H1 (cell line): ENCODE measurements at regions not wholly inside any gene's neighbourhood (a gene's known extent, or its start where the extent isn't known, plus 50 kb on each side); places are given as distances from the start of the nearest gene placed in this dataset.

Source experiments
- CHD1 ChIP-seq: IDR thresholded peaks from 2 replicates; pipeline ENCODE4 v1.6.1; 2012; ENCODE audit warnings: low read depth, low read length, improper control_type of control experiment
- CHD2 ChIP-seq: IDR thresholded peaks from 2 replicates; pipeline ENCODE4 v1.6.1; 2012; ENCODE audit warnings: low read length, improper control_type of control experiment
- CHD7 ChIP-seq: fragments of 300-600 bp; sonication (generic); IDR thresholded peaks from 2 replicates; pipeline ENCODE4 v1.7.1; 2012; ENCODE audit warnings: low read length, moderate library complexity, mild to moderate bottlenecking, inconsistent platforms; ENCODE audit not compliant: insufficient replicate concordance
- CTBP2 ChIP-seq: IDR thresholded peaks from 2 replicates; pipeline ENCODE4 v1.7.0; 2011; ENCODE audit warnings: borderline replicate concordance, mild to moderate bottlenecking, moderate library complexity, mixed read lengths, low read length; ENCODE audit not compliant: insufficient read depth, insufficient read length
- PHF8 ChIP-seq: fragments of 200-600 bp; sonication (generic); conservative IDR thresholded peaks from 2 replicates; pipeline ENCODE4 v1.7.1; 2012; ENCODE audit warnings: low read depth, mild to moderate bottlenecking, inconsistent platforms, low read length, moderate library complexity

GRCh38 chr18:64888956-64889355, 740.1 kb upstream of the LINC00305 start (continued):
- no peak for TF ChIP-seq CHD7
- no peak for TF ChIP-seq CHD1
- no peak for TF ChIP-seq PHF8
- TF ChIP-seq CTBP2, result no peak
- no peak for TF ChIP-seq CHD2
